MCF 10A (cell line): ENCODE measurements at regions not wholly inside any gene's neighbourhood (a gene's known extent, or its start where the extent isn't known, plus 50 kb on each side); places are given as distances from the start of the nearest gene placed in this dataset.

Experiments
- BruUV-seq: library from RNA; stranded (reverse); fragments of 400-500 nt; replicated peaks from 2 replicates; lab custom pipeline; 2021; lab: Mats Ljungman, UMichigan
- CTCF ChIA-PET: fragments of 300-600 bp; sonication (Branson Sonifier 250); formaldehyde crosslinking; extraction: SDS; loops from one replicate; lab custom pipeline; 2021; ENCODE audit warnings: antibody characterized with exemption, inconsistent platforms; lab: Yijun Ruan, JAX
- POLR2A ChIA-PET: fragments of 300-600, 350-650 bp; sonication (Branson Sonifier 250); formaldehyde crosslinking; extraction: SDS; loops from one replicate; lab custom pipeline; 2020; ENCODE audit warnings: antibody characterized with exemption, inconsistent platforms; lab: Yijun Ruan, JAX
- DNase-seq: peaks from one replicate; pipeline ENCODE4 v3.0.0-alpha.2; 2018; ENCODE audit not compliant: unreplicated experiment
- H3K27ac Mint-ChIP-seq: one replicate; pipeline ENCODE4 v1.8.0; 2022; ENCODE audit warnings: mild to moderate bottlenecking, low read depth, mixed read lengths; ENCODE audit not compliant: unreplicated experiment
- H3K27me3 Mint-ChIP-seq: one replicate; pipeline ENCODE4 v1.8.0; 2022; ENCODE audit warnings: mixed read lengths; ENCODE audit not compliant: insufficient read depth, unreplicated experiment
- H3K36me3 Mint-ChIP-seq: one replicate; pipeline ENCODE4 v1.8.0; 2022; ENCODE audit warnings: mild to moderate bottlenecking, moderate library complexity, mixed read lengths; ENCODE audit not compliant: insufficient read depth, unreplicated experiment
- H3K4me1 Mint-ChIP-seq: one replicate; pipeline ENCODE4 v1.8.0; 2022; ENCODE audit warnings: mixed read lengths; ENCODE audit not compliant: insufficient read depth, unreplicated experiment
- H3K4me3 Mint-ChIP-seq: one replicate; pipeline ENCODE4 v1.8.0; 2022; ENCODE audit warnings: mild to moderate bottlenecking, moderate library complexity, mixed read lengths; ENCODE audit not compliant: unreplicated experiment
- H3K9me3 Mint-ChIP-seq: one replicate; pipeline ENCODE4 v1.8.0; 2022; ENCODE audit warnings: mixed read lengths; ENCODE audit not compliant: unreplicated experiment
- intact Hi-C: fragments of 100-400 bp; cut with micrococcal nuclease; formaldehyde crosslinking; loops from 2 replicates; pipeline ENCODE4 v1.14.1; 2022
- TF ChIP-seq, protein P1 (sequence below): fragments of 200-600 bp; IDR thresholded peaks from one replicate; pipeline ENCODE4 v1.8.0; 2022; ENCODE audit warnings: antibody characterized with exemption, mild to moderate bottlenecking; ENCODE audit not compliant: unreplicated experiment

- Mint-ChIP-seq H3K36me3 (no peaks in the 10 kb centered on the region), H3K4me3 (no peak overlapping the region), H3K27me3 (no peaks in the 10 kb centered on the region), H3K4me1 (peaks cover 8% of the 10 kb centered on the region), H3K27ac (no peak overlapping the region), H3K9me3 (no peaks in the 10 kb centered on the region)
- TF ChIP-seq, protein P1, sequence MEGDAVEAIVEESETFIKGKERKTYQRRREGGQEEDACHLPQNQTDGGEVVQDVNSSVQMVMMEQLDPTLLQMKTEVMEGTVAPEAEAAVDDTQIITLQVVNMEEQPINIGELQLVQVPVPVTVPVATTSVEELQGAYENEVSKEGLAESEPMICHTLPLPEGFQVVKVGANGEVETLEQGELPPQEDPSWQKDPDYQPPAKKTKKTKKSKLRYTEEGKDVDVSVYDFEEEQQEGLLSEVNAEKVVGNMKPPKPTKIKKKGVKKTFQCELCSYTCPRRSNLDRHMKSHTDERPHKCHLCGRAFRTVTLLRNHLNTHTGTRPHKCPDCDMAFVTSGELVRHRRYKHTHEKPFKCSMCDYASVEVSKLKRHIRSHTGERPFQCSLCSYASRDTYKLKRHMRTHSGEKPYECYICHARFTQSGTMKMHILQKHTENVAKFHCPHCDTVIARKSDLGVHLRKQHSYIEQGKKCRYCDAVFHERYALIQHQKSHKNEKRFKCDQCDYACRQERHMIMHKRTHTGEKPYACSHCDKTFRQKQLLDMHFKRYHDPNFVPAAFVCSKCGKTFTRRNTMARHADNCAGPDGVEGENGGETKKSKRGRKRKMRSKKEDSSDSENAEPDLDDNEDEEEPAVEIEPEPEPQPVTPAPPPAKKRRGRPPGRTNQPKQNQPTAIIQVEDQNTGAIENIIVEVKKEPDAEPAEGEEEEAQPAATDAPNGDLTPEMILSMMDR = no peak
- ChIA-PET POLR2A (no interaction called here), CTCF (interaction anchor here (1.8 to 1.9 kb wide), 2 partner anchors 10 to 327 kb away, joined by 3 to 6 read pairs; no protein-coding TSS in a partner anchor)
- BruUV-seq = no TSS peak
- DNase-seq = no peak
- intact Hi-C loops = no loop called here
These were observed 391.0 kb upstream of the SYT1 start for GRCh38 chr12:78473561-78473960.

GRCh38 chr12:78483767-78484315 is 380.7 kb upstream of the SYT1 start:
- intact Hi-C loops = no loop called here
- no peaks in the 10 kb centered on the region for H3K27me3 Mint-ChIP-seq
- BruUV-seq = no TSS peak

DNA sequence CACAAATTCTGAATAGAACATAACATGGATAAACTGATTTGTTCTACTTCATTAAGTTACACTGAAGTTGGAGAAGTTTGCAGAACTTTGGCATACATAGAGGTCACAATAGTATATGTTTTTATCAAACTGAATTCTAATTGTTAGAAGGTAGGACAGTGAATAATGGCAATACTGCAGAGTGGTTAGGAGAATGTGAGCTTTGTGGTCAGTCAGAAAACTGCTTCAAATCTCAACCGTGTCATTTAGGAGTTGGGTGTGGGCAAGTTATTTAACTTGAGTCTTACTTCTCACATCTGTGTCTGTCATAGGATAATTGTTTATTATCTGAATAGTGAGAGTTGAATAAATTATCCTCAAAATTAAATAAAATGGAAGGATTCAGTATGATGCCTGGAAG is 374.6 kb upstream of the SYT1 start:
- peaks cover 5% of the 10 kb centered on the region for H3K4me1 Mint-ChIP-seq
- CTCF ChIA-PET = interaction anchor here (1.0 to 5.0 kb wide), 3 partner anchors 8 to 20 kb away, joined by 3 to 21 read pairs (median 4); no protein-coding TSS in a partner anchor
- DNase-seq = no peak
- no peak overlapping the region for H3K27ac Mint-ChIP-seq
- no TSS peak for BruUV-seq
- H3K9me3 Mint-ChIP-seq = no peaks in the 10 kb centered on the region
- no peak overlapping the region for H3K4me3 Mint-ChIP-seq
- H3K27me3 Mint-ChIP-seq = no peaks in the 10 kb centered on the region
- intact Hi-C loops = no loop called here
- H3K36me3 Mint-ChIP-seq = peaks cover 3% of the 10 kb centered on the region
- POLR2A ChIA-PET = no interaction called here
- TF ChIP-seq, protein P1 = no peak

More at GRCh38 chr12:78483767-78484315, 380.7 kb upstream of the SYT1 start:
- ChIA-PET CTCF (interaction anchor here (1.3 to 2.3 kb wide), 4 partner anchors 8 to 15 kb away, joined by 3 to 12 read pairs (median 5); no protein-coding TSS in a partner anchor), POLR2A (interaction anchor here (0.6 to 1.0 kb wide), 3 partner anchors 11 to 895 kb away, joined by 3 to 4 read pairs (median 3); no protein-coding TSS in a partner anchor)
- no peak overlapping the region for H3K27ac Mint-ChIP-seq
- H3K36me3 Mint-ChIP-seq = peaks cover 7% of the 10 kb centered on the region
- TF ChIP-seq, protein P1 = no peak
- H3K9me3 Mint-ChIP-seq = no peaks in the 10 kb centered on the region
- no peak for DNase-seq
- no peaks in the 10 kb centered on the region for H3K4me1 Mint-ChIP-seq
- no peak overlapping the region for H3K4me3 Mint-ChIP-seq

DNA sequence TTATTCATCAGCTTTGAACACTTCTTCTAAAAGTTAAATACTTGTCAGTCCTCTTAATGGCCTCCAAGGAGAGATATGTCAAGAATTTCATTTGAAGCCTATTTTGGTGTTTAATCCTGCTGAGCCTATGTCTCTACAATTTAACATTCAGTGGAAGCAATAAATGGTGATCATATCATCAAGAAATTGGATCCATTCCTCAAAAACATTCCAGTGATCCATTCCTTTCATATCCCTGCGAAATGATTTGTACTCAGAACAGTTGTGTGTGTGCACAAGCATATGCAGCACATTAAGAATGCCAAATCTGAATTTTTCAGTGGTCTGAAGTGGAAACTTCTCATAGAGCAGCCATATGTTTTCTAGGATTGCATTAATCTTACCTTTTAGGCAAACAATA is 373.7 kb upstream of the SYT1 start:
- no TSS peak for BruUV-seq

More for the DNA sequence above, 373.7 kb upstream of the SYT1 start:
- peaks cover 5% of the 10 kb centered on the region for H3K4me1 Mint-ChIP-seq
- H3K9me3 Mint-ChIP-seq = no peaks in the 10 kb centered on the region
- POLR2A ChIA-PET = interaction anchor here (0.7 kb wide), 1 partner anchor 561 kb away, joined by 3 read pairs; no protein-coding TSS in a partner anchor
- no peak overlapping the region for H3K27ac Mint-ChIP-seq
- CTCF ChIA-PET = interaction anchor here (0.8 to 5.0 kb wide), 4 partner anchors 9 to 683 kb away, joined by 3 to 21 read pairs (median 4); no protein-coding TSS in a partner anchor
- no peaks in the 10 kb centered on the region for H3K36me3 Mint-ChIP-seq
- no peaks in the 10 kb centered on the region for H3K27me3 Mint-ChIP-seq
- DNase-seq = no peak
- no peak overlapping the region for H3K4me3 Mint-ChIP-seq
- intact Hi-C loops = no loop called here
- TF ChIP-seq, protein P1 = no peak
